Parathyroid adenoma (tissue), 2 donors: ENCODE measurements at regions not wholly inside any gene's neighbourhood (a gene's known extent, or its start where the extent isn't known, plus 50 kb on each side); places are given as distances from the start of the nearest gene placed in this dataset.
"Not testable (repeated sequence)": the region's sequence is repeated elsewhere in the genome, so short reads cannot be mapped to it uniquely, and the experiment has no call there.

Source experiments
- H2AFZ ChIP-seq: fragments of 300-600 bp; sonication (generic); one replicate; pipeline ENCODE4 v1.7.0; 2017; ENCODE audit warnings: antibody characterized with exemption, mild to moderate bottlenecking
- H3K27ac ChIP-seq: fragments of 300-600 bp; sonication (generic); one replicate; pipeline ENCODE4 v1.7.0; 2017
- H3K27me3 ChIP-seq: fragments of 300-600 bp; sonication (generic); one replicate; pipeline ENCODE4 v1.7.0; 2017; ENCODE audit warnings: low read length; ENCODE audit not compliant: control insufficient read depth, insufficient read depth
- H3K36me3 ChIP-seq: fragments of 300-600 bp; sonication (generic); one replicate; pipeline ENCODE4 v1.7.0; 2017; ENCODE audit warnings: low read length; ENCODE audit not compliant: control insufficient read depth, insufficient read depth
- H3K4me1 ChIP-seq: fragments of 300-600 bp; sonication (generic); one replicate; pipeline ENCODE4 v1.7.0; 2017; ENCODE audit warnings: control low read depth
- H3K4me2 ChIP-seq: fragments of 300-600 bp; sonication (generic); one replicate; pipeline ENCODE4 v1.7.0; 2017; ENCODE audit warnings: low read length
- H3K4me3 ChIP-seq: fragments of 300-600 bp; sonication (generic); one replicate; pipeline ENCODE4 v1.7.0; 2017; ENCODE audit warnings: low read depth, low read length
- H3K79me2 ChIP-seq: fragments of 300-600 bp; sonication (generic); one replicate; pipeline ENCODE4 v1.7.0; 2017; ENCODE audit warnings: control low read depth
- H3K9ac ChIP-seq: fragments of 300-600 bp; sonication (generic); one replicate; pipeline ENCODE4 v1.7.0; 2017; ENCODE audit warnings: mild to moderate bottlenecking
- H3K9me3 ChIP-seq: fragments of 300-600 bp; sonication (generic); one replicate; pipeline ENCODE4 v1.7.0; 2017; ENCODE audit warnings: low read length; ENCODE audit not compliant: control insufficient read depth
- CTCF ChIP-seq: fragments of 300-600 bp; sonication (generic); IDR thresholded peaks from one replicate; pipeline ENCODE4 v1.7.0; 2017; ENCODE audit warnings: antibody characterized with exemption, mild to moderate bottlenecking
- donor health status: primary hyperparathyroidism.

GRCh38 chr5:123937230-123937629 lies 425.3 kb downstream of the CSNK1G3 start:
- Histone ChIP-seq H3K4me3 (no peak overlapping the region), H3K4me1 (no peaks in the 10 kb centered on the region), H3K9ac (no peak overlapping the region), H3K27ac (no peak overlapping the region), H3K36me3 (no peaks in the 10 kb centered on the region), H3K27me3 (no peaks in the 10 kb centered on the region), H2AFZ (no peak overlapping the region), H3K4me2 (no peak overlapping the region), H3K9me3 (no peaks in the 10 kb centered on the region), H3K79me2 (no peaks in the 10 kb centered on the region)
- TF ChIP-seq CTCF = no peak

- TF ChIP-seq CTCF = no peak
- H3K27me3 ChIP-seq = no peaks in the 10 kb centered on the region
- H3K4me1 ChIP-seq = no peaks in the 10 kb centered on the region
- H3K4me2 ChIP-seq = no peak overlapping the region
- no peaks in the 10 kb centered on the region for H3K79me2 ChIP-seq
- no peak overlapping the region for H3K9ac ChIP-seq
- no peak overlapping the region for H3K27ac ChIP-seq
- H3K36me3 ChIP-seq = no peaks in the 10 kb centered on the region
- H3K9me3 ChIP-seq = no peaks in the 10 kb centered on the region
- H3K4me3 ChIP-seq = no peak overlapping the region
- no peak overlapping the region for H2AFZ ChIP-seq
Observed at GRCh38 chr5:123936548-123936947, 424.6 kb downstream of the CSNK1G3 start.

DNA sequence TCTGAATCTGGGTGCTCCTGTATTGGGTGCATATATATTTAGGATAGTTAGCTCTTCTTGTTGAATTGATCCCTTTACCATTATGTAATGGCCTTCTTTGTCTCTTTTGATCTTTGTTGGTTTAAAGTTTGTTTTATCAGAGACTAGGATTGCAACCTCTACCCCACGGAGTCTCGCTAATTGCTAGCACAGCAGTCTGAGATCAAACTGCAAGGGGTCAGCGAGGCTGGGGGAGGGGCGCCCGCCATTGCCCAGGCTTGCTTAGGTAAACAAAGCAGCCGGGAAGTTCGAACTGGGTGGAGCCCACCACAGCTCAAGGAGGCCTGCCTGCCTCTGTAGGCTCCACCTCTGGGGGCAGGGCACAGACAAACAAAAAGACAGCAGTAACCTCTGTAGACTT lies 421.8 kb downstream of the CSNK1G3 start:
- H3K27me3 ChIP-seq, H3K79me2 ChIP-seq, H3K27ac ChIP-seq, H3K4me2 ChIP-seq, H3K4me3 ChIP-seq, H3K9me3 ChIP-seq, H3K4me1 ChIP-seq, H2AFZ ChIP-seq, H3K36me3 ChIP-seq, H3K9ac ChIP-seq: not testable (repeated sequence)

DNA sequence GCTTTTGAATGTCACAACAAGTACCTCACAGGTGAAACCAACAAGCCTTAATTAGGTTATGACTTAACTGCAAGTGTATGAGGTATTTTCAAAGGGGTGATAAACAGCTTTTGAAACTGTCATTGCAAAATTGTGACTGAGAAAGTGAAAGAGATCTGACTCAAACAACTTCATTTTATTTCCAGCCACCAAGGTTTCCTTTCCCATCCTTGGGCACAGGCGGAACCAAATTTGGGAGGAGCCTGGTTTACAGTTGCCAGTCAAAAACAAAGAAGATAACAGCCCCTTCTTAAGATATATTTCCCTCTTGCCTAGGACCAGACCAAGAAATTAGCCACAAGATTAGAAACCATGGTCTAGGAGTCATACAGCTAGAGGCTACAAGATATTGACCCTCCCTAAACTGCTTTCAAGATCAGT lies 417.1 kb downstream of the CSNK1G3 start:
- Histone ChIP-seq H2AFZ (no peak overlapping the region), H3K9me3 (no peaks in the 10 kb centered on the region), H3K36me3 (no peaks in the 10 kb centered on the region), H3K4me1 (no peaks in the 10 kb centered on the region), H3K4me2 (no peak overlapping the region), H3K27me3 (no peaks in the 10 kb centered on the region), H3K27ac (no peak overlapping the region), H3K79me2 (no peaks in the 10 kb centered on the region), H3K9ac (no peak overlapping the region), H3K4me3 (no peak overlapping the region)
- no peak for TF ChIP-seq CTCF

DNA sequence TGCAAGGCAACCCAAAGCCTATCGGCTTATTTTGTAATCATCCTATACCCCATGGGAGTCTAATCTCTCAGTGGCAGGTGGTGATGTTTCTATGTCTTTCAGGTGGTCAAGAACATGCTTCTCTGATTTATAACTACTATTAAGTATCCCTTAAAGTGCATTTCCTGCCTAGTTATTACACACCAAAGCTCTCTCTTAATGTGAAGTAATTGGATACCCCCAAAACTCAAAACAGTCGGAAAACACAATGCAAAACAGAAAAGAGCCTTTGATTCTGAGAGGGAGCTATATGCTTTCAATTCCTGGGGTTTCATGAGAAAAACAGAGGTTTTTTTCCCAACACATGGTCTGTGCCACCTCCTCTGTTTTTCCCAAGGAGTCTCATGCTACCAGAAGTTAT lies 416.4 kb downstream of the CSNK1G3 start:
- TF ChIP-seq CTCF = no peak
- Histone ChIP-seq H3K9me3 (no peaks in the 10 kb centered on the region), H3K4me1 (no peaks in the 10 kb centered on the region), H3K79me2 (no peaks in the 10 kb centered on the region), H3K27me3 (no peaks in the 10 kb centered on the region), H2AFZ (no peak overlapping the region), H3K9ac (no peak overlapping the region), H3K4me2 (no peak overlapping the region), H3K4me3 (no peak overlapping the region), H3K27ac (no peak overlapping the region), H3K36me3 (no peaks in the 10 kb centered on the region)
